NT2/D1 (cell line): ENCODE measurements at regions not wholly inside any gene's neighbourhood (a gene's known extent, or its start where the extent isn't known, plus 50 kb on each side); places are given as distances from the start of the nearest gene placed in this dataset.

ENCODE experiments used
- DNase-seq: peaks from one replicate; pipeline ENCODE4 v3.0.0-alpha.2; 2011; ENCODE audit warnings: low read depth, low spot score
- H3K27me3 ChIP-seq: 2 replicates; pipeline ENCODE4 v1.6.0; 2011; ENCODE audit warnings: mild to moderate bottlenecking; ENCODE audit not compliant: insufficient read length, insufficient read depth
- H3K36me3 ChIP-seq: 2 replicates; pipeline ENCODE4 v1.6.1; 2011; ENCODE audit warnings: mild to moderate bottlenecking, low read length, mixed read lengths; ENCODE audit not compliant: insufficient read depth, insufficient read length
- H3K4me1 ChIP-seq: 2 replicates; pipeline ENCODE4 v1.5.1; 2011; ENCODE audit not compliant: insufficient read depth, insufficient read length
- H3K4me3 ChIP-seq: 2 replicates; pipeline ENCODE4 v1.5.1; 2011; ENCODE audit warnings: low read depth; ENCODE audit not compliant: insufficient read length
- H3K9ac ChIP-seq: 2 replicates; pipeline ENCODE4 v1.6.0; 2011; ENCODE audit warnings: low read depth; ENCODE audit not compliant: insufficient read length
- H3K9me3 ChIP-seq: 2 replicates; pipeline ENCODE4 v1.5.1; 2011; ENCODE audit warnings: mild to moderate bottlenecking, low read length; ENCODE audit not compliant: insufficient read depth
- SUZ12 ChIP-seq: IDR thresholded peaks from 2 replicates; pipeline ENCODE4 v1.6.1; 2011; ENCODE audit not compliant: insufficient read length, insufficient read depth; ENCODE audit errors: extremely low read depth
- YY1 ChIP-seq: IDR thresholded peaks from 2 replicates; pipeline ENCODE4 v1.6.1; 2011; ENCODE audit not compliant: insufficient read length, insufficient read depth
- ZNF274 ChIP-seq: IDR thresholded peaks from 2 replicates; pipeline ENCODE4 v1.6.1; 2011; ENCODE audit warnings: mild to moderate bottlenecking, low read depth, low read length

DNA sequence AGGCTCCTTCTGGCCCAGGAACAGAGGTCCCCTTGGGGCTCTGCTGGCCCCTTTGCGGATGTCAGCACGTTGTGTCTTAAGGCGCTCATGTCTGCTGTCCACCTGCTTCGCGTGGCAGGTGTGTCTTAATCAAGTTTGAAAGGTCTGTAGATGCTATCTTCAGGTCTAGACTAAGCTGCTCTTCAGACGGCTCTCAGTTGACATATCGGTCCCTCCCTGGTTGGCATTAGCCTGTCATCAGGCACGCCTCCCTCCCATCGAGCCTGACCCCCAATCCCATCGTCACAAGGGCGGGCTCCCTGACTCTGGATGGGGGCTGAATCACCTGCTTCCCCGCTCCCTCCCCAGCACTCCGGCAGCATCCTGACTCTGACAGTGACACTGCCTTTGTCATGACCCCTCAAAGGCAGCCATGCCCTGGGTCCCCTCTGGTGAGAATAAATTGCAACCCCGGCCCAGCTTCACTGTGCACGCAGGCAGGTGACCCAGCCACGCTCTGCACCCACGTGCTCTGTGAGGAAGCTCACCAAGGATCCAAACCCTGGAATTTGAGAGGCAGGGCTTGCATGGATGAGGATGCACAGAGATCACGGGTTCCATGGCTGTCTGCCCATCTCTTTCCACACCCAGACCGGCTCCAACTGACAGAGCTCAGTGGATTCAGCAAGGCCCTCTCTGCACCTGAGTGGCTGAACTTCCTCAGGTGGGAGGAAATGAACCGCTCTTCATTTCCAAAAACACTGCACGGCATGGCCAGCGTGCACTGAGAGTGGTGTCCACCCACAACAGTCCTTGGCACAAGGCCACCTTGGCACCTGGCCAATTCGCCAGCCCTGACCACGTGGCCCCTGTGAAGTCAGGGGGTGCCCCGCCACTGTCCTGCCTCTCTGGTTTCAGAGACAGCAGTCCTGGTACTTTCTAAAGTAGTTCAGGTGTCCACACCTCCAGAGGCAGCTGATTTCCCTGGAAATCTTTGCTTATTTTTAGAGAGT, 110.2 kb upstream of the GPC1 start:
- Histone ChIP-seq H3K4me1 (peaks cover 10% of the 10 kb centered on the region), H3K27me3 (peaks cover 31% of the 10 kb centered on the region), H3K4me3 (no peak overlapping the region), H3K9ac (no peak overlapping the region), H3K36me3 (no peaks in the 10 kb centered on the region), H3K9me3 (no peaks in the 10 kb centered on the region)
- no peak for DNase-seq
- no peak for TF ChIP-seq SUZ12
- no peak for TF ChIP-seq YY1
- no peak for TF ChIP-seq ZNF274

DNA sequence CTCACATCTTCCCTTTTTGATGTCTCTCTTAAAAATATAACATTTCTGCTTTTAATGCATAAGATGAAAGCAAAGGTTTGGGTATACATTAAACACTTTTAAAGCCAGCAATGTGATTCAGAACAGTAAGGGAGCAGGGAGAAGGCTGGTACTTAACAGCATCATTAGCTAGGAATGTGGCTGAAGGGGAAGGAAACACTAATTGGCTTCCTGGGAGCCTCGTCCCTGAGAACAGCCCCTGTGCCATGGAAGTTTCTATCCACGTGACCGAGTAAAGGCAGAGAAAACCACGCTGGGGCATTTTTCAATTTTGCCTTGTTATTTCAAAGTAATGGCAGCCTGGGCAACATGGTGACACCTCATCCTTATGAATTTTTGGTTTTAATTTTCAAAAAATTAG, 109.2 kb upstream of the GPC1 start:
- Histone ChIP-seq H3K9me3 (peaks cover 4% of the 10 kb centered on the region), H3K4me3 (no peak overlapping the region), H3K9ac (no peak overlapping the region), H3K36me3 (no peaks in the 10 kb centered on the region), H3K4me1 (peaks cover 5% of the 10 kb centered on the region), H3K27me3 (peaks cover 22% of the 10 kb centered on the region)
- TF ChIP-seq YY1 (no peak), ZNF274 (no peak), SUZ12 (no peak)
- DNase-seq = peak; percentile 23

DNA sequence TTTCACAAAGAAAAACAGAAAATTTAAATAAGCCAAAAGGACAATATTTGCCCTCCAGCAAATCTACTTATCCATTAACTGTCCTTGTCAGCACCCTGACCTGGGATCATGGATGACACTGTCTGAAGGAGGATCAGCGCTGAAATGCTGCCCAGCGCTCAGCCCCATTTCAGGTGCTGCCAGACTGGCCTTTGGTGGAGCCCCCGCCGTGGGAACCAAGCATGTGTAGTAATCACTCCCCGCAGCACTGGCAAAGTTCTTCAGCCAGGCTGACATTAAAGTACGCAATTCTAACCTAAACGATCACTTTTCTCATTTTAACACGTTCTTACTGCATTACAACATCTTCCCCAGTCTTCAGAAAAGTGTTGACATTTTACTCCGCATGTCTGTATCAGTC, 108.6 kb upstream of the GPC1 start:
- Histone ChIP-seq H3K9ac (peak overlapping the region; percentile 6), H3K27me3 (peaks cover 21% of the 10 kb centered on the region), H3K4me3 (no peak overlapping the region), H3K9me3 (peaks cover 10% of the 10 kb centered on the region), H3K4me1 (peaks cover 5% of the 10 kb centered on the region), H3K36me3 (no peaks in the 10 kb centered on the region)
- no peak for DNase-seq
- TF ChIP-seq YY1 = no peak
- no peak for TF ChIP-seq SUZ12
- TF ChIP-seq ZNF274 = no peak

DNA sequence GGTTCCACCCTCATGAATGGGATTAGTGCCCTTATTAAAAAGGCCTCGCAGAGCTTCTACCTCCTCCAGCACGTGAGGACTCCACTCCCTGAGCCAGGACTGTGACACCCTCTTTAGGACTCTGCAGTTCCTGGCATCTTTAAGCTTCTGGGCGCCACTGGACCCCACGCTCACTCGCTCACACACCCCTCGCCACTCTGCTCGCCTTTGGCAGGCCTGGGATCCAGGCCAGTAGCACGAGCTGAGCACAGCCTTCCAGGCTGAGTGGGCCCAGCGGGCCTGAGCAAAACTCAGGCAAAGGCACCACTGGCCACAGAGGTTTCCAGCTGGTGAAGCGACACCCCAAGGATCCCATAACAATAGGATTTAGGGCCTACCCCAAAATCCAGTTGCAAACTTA, 107.9 kb upstream of the GPC1 start:
- no peaks in the 10 kb centered on the region for H3K36me3 ChIP-seq
- peaks cover 17% of the 10 kb centered on the region for H3K9me3 ChIP-seq
- peaks cover 5% of the 10 kb centered on the region for H3K4me1 ChIP-seq
- H3K27me3 ChIP-seq = peaks cover 18% of the 10 kb centered on the region
- H3K9ac ChIP-seq = no peak overlapping the region
- no peak for TF ChIP-seq ZNF274
- no peak for TF ChIP-seq SUZ12
- TF ChIP-seq YY1 = no peak
- no peak for DNase-seq
- no peak overlapping the region for H3K4me3 ChIP-seq

DNA sequence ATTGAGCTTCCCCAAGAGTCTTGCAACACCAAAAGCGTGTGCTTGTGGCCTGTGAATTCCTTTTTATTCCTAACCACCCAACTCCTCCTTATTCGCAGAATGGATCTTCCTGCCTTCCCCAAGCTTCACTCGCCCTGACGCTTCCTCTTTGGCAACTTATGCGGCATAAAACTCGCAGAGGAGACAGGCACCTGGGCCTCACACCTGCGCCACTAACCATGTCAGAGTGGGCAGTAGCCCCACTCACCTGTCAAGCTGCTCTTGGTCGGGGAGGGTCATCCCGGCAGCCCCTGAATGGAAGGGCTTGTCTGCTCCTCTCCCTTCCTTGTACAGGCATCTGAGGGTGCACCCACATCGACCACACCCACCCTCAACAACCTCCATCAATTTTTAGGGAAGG, 106.9 kb upstream of the GPC1 start:
- DNase-seq = no peak
- Histone ChIP-seq H3K9ac (no peak overlapping the region), H3K4me1 (peaks cover 5% of the 10 kb centered on the region), H3K27me3 (peaks cover 13% of the 10 kb centered on the region), H3K4me3 (no peak overlapping the region), H3K9me3 (peaks cover 18% of the 10 kb centered on the region), H3K36me3 (no peaks in the 10 kb centered on the region)
- TF ChIP-seq ZNF274 (no peak), SUZ12 (no peak), YY1 (no peak)

DNA sequence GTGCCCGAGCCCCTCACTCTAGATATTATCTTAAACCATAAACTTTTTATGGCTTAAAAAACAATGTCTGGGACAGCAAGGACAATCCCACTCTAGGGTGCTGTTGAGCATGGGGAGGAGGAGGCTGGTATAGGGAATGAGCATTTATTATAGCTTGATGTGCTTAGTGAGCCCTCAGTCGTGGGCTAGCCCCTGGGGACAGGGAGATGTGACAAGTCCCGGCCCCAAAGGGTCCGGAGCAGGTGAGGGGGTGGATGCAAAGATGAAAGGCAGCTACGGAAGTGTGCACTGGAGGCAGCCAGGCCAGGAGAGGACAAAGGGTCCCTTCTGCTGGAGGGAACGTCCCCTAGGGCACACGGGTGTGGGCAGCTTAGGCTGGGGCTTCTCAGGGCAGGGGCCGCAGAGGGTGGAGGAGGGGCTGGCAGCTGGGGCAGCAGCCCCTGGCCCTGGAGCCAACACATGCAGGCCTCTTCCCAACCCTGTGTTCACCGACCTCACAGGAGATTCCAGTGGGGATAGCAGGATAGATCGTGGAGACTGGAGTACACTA, 106.3 kb upstream of the GPC1 start:
- no peak for TF ChIP-seq YY1
- no peak for TF ChIP-seq ZNF274
- TF ChIP-seq SUZ12 = no peak
- peaks cover 18% of the 10 kb centered on the region for H3K9me3 ChIP-seq
- H3K36me3 ChIP-seq = no peaks in the 10 kb centered on the region
- H3K4me3 ChIP-seq = no peak overlapping the region
- no peak for DNase-seq
- peaks cover 8% of the 10 kb centered on the region for H3K27me3 ChIP-seq
- no peak overlapping the region for H3K9ac ChIP-seq
- H3K4me1 ChIP-seq = peaks cover 5% of the 10 kb centered on the region

DNA sequence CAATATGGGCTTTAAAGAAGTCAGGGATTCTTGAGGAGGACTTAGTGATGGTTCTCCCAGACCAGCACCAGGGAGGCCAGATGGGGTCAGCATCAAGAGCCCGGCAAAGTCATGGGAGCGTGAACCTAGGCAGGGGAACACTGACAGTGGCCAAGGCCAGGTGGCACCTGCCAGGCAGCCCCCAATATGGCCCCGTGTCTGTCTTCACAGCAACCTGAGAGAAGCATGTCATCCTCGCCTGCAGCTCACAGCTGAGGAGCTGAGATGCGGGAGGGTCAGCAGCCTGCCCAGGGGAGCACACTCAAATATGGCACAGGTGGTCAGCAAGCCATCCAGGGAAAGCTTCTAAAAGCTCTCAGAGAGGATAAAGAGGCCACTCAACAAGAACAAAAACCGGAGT, 105.7 kb upstream of the GPC1 start:
- DNase-seq = no peak
- H3K9me3 ChIP-seq = peaks cover 18% of the 10 kb centered on the region
- no peaks in the 10 kb centered on the region for H3K36me3 ChIP-seq
- H3K27me3 ChIP-seq = peaks cover 3% of the 10 kb centered on the region
- no peak overlapping the region for H3K9ac ChIP-seq
- H3K4me3 ChIP-seq = no peak overlapping the region
- H3K4me1 ChIP-seq = peaks cover 5% of the 10 kb centered on the region
- TF ChIP-seq YY1 (no peak), ZNF274 (no peak), SUZ12 (no peak)
